ENCODE measurements at regions not wholly inside any gene's neighbourhood (a gene's known extent, or its start where the extent isn't known, plus 50 kb on each side); places are given as distances from the start of the nearest gene placed in this dataset.

DNA sequence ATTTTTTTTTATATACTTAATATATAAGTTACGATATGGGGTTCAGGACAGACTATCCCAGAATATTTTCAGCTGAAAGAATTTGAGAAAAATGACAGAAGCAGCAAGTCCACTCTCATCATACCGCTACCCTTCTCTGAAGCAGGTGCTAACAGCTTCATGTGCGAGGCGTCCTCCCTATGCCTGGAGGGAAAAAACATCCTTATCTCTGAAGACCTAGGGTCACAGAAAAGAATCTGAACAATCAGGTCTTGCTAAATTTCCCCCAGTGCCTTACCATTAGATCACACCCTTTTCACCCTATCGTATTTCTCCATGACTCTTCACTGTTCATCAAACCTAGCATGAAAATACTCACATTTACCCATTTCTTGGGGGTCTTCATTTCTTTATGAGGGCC, 51.9 kb upstream of the CREB1 start:
- CTCF ChIA-PET, result interaction anchor here (0.6 to 2.8 kb wide), 4 partner anchors 55 to 921 kb away, joined by 3 to 21 read pairs (median 6); no protein-coding TSS in a partner anchor
- Histone ChIP-seq H3K9me3 (replicated peaks; ENCODE audit: control insufficient read depth, insufficient read depth, low read length) (no peaks in the 10 kb centered on the region), H3K27me3 (replicated peaks in 1 of 2; ENCODE audit: control insufficient read depth in 2 of 2, insufficient read depth in 2 of 2, low read length in 1 of 2) (no peaks in the 10 kb centered on the region), H3K79me2 (ENCODE audit: control insufficient read depth, insufficient read depth, low read length) (no peaks in the 10 kb centered on the region), H3K27ac (ENCODE audit: control insufficient read depth, insufficient read depth) (no peak overlapping the region), H3K4me3 (no peak overlapping the region), H3K4me2 (ENCODE audit: control insufficient read depth, insufficient read depth) (no peak overlapping the region), H4K20me1 (ENCODE audit: control insufficient read depth, insufficient read depth) (no peaks in the 10 kb centered on the region), H3K4me1 (ENCODE audit: control insufficient read depth, insufficient read depth, low read length) (no peaks in the 10 kb centered on the region), H3K9ac (ENCODE audit: control insufficient read depth, insufficient read depth, low read length) (no peak overlapping the region), H3K36me3 (ENCODE audit: control insufficient read depth in 2 of 2, insufficient read depth in 2 of 2, low read length in 1 of 2) (no peaks in the 10 kb centered on the region), H2AFZ (ENCODE audit: control insufficient read depth, low read depth, low read length) (no peak overlapping the region)
- DNase-seq (ENCODE audit: low read depth, low spot score) (no peak), FAIRE-seq (no peak), ATAC-seq (no peak)
- RAD21 ChIA-PET (ENCODE audit: unreplicated experiment), result interaction anchor here (1.0 to 1.2 kb wide), 2 partner anchors 55 to 71 kb away, joined by 3 read pairs; no protein-coding TSS in a partner anchor
- SMC1A ChIA-PET (ENCODE audit: uncharacterized antibody, unreplicated experiment), result interaction anchor here (1.0 to 1.3 kb wide), 5 partner anchors 18 to 679 kb away, joined by 3 to 6 read pairs (median 4); no protein-coding TSS in a partner anchor
- in situ Hi-C loops (cut with MboI), result no loop called here
- no peak for TF ChIP-seq SMARCA5 (IDR thresholded peaks at IDR 0.05)
- no peak for TF ChIP-seq CHD2 (IDR thresholded peaks at IDR 0.05; ENCODE audit: borderline replicate concordance, low read depth, low read length)
- no peak for TF ChIP-seq BCL11A (IDR thresholded peaks at IDR 0.05; ENCODE audit: low read depth, low read length)
- TF ChIP-seq ZNF384 (IDR thresholded peaks at IDR 0.05; ENCODE audit: borderline replicate concordance, low read depth, low read length), result no peak
- TF ChIP-seq MTA2 (IDR thresholded peaks at IDR 0.05; ENCODE audit: low read depth), result no peak
- no peak for TF ChIP-seq KLF5 (IDR thresholded peaks at IDR 0.05; ENCODE audit: partially characterized antibody)
- no peak for TF ChIP-seq PAX8 (IDR thresholded peaks at IDR 0.05)
- TF ChIP-seq YY1 (IDR thresholded peaks at IDR 0.05; ENCODE audit: low read depth, low read length), result no peak
- TF ChIP-seq, protein P1, sequence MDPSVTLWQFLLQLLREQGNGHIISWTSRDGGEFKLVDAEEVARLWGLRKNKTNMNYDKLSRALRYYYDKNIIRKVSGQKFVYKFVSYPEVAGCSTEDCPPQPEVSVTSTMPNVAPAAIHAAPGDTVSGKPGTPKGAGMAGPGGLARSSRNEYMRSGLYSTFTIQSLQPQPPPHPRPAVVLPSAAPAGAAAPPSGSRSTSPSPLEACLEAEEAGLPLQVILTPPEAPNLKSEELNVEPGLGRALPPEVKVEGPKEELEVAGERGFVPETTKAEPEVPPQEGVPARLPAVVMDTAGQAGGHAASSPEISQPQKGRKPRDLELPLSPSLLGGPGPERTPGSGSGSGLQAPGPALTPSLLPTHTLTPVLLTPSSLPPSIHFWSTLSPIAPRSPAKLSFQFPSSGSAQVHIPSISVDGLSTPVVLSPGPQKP (IDR thresholded peaks at IDR 0.05; ENCODE audit: low read depth, low read length), result no peak
- no TSS peak for BruUV-seq (replicated peaks)
- 82% methylated on average over 5 of the region's 5 CpGs for WGBS (ENCODE audit: insufficient coverage, insufficient replicate concordance, low lambda C conversion rate, missing lambda C conversion rate)
- POLR2A ChIA-PET, result interaction anchor here (0.8 kb wide), 1 partner anchor 52 kb away, joined by 7 read pairs; the partner anchor contains the start of gene CREB1
- intact Hi-C loops (cut with micrococcal nuclease; ENCODE audit: unreplicated experiment), result loop anchor here (10.0 kb wide), 2 partner anchors 923 to 1083 kb away; no protein-coding TSS in a partner anchor

Measured in GM12878 (cell line).